Stimulated activated naive CD8-positive, alpha-beta T cell treated with anti-CD3 and anti-CD28 coated beads, Interleukin-15, amount 100 ng/mL, for 72 hours (primary cell): ENCODE measurements at regions not wholly inside any gene's neighbourhood (a gene's known extent, or its start where the extent isn't known, plus 50 kb on each side); places are given as distances from the start of the nearest gene placed in this dataset.

Experiments
- ATAC-seq: fragments of 150-1000 bp; cut with Tn5 transposase; 2 replicates; pipeline ENCODE4 v1.10.0; 2021; ENCODE audit warnings: mild to moderate bottlenecking, moderate library complexity
- DNase-seq, 2 donors: peaks; one replicate each; pipeline ENCODE4 v3.0.0; 2021 to 2022
- H3K27ac Mint-ChIP-seq, 2 donors: one replicate each; pipeline ENCODE4 v1.8.0; 2022; ENCODE audit warnings: mild to moderate bottlenecking in 2 of 2, mixed read lengths in 2 of 2, moderate library complexity in 2 of 2
- H3K27me3 Mint-ChIP-seq: one replicate; pipeline ENCODE4 v1.8.0; 2022; ENCODE audit warnings: mixed read lengths
- H3K4me1 Mint-ChIP-seq: one replicate; pipeline ENCODE4 v1.8.0; 2022; ENCODE audit warnings: mild to moderate bottlenecking, mixed read lengths
- H3K4me3 Mint-ChIP-seq, 2 donors: one replicate each; pipeline ENCODE4 v1.8.0; 2022; ENCODE audit warnings: mild to moderate bottlenecking in 2 of 2, mixed read lengths in 2 of 2, moderate library complexity in 1 of 2
- H3K9me3 Mint-ChIP-seq, 2 donors: one replicate each; pipeline ENCODE4 v1.8.0; 2022; ENCODE audit warnings: mixed read lengths in 2 of 2

DNA sequence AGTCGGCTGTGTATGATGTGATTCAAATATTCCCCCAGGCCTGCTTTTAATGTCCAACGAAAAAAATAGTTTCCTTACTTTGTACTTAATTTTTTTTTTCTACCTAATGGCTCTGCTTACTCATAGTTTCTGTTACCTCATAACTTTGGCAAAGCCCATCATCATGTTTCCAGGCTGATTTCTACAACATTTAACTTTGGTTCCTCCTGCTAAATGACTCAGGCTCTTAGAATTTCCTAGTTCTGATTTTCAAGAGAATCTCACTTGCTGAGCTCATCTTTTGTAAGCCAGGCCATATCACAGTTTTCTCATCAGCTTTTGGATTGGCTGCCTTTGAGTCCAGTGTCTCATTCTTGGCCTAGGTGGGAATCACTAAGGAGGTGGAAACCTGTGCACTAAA lies 323.1 kb downstream of the HDGFL1 start:
- no peak for ATAC-seq
- no peak for DNase-seq
- no peak overlapping the region for H3K27ac Mint-ChIP-seq
- no peaks in the 10 kb centered on the region for H3K27me3 Mint-ChIP-seq
- H3K4me3 Mint-ChIP-seq: no peak overlapping the region
- H3K4me1 Mint-ChIP-seq: no peaks in the 10 kb centered on the region
- H3K9me3 Mint-ChIP-seq: no peaks in the 10 kb centered on the region

DNA sequence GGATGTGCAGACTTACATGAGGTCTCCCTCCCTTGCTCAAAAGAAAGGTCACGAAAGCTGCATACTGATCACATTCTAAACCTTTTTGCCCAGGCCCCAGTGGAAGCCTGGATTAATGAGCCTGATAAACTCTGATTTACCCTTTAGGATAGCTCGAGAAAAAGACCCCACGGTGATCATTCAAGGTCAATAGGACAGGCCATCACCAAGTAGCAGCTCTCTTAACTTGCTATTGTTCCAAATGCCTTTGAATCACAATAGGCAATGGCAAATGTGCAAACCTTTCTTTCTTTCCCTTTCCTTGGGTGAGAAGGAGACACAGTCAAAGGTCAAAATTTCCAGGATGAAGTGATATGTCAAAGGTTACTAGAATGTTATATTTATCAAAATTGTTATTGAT lies 327.3 kb downstream of the HDGFL1 start:
- DNase-seq: no peak
- H3K9me3 Mint-ChIP-seq: no peaks in the 10 kb centered on the region
- no peak overlapping the region for H3K4me3 Mint-ChIP-seq
- no peaks in the 10 kb centered on the region for H3K27me3 Mint-ChIP-seq
- no peak overlapping the region for H3K27ac Mint-ChIP-seq
- no peak for ATAC-seq
- H3K4me1 Mint-ChIP-seq: no peaks in the 10 kb centered on the region

DNA sequence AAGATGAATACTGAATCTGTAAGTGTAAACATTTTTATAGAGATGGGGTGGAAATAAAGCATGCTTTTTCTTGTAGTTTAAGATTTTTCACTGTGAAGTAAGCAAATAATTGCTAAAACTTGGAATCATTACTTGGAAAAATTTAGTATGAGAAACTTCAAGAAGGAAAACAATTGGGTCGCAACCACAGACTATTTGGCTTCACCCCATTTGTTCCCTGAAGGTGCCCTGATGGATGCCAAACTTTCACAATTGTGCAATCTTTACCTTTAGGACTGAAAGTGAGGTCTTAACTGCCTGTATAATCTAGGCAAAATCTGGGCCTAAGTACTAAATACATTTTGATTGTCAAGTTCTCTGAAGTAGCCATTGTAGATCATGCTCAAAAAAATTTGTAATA lies 330.1 kb downstream of the HDGFL1 start:
- H3K27me3 Mint-ChIP-seq: no peaks in the 10 kb centered on the region
- no peak overlapping the region for H3K27ac Mint-ChIP-seq
- no peak for ATAC-seq
- H3K4me3 Mint-ChIP-seq: no peak overlapping the region
- no peak for DNase-seq
- H3K4me1 Mint-ChIP-seq: no peaks in the 10 kb centered on the region
- H3K9me3 Mint-ChIP-seq: no peaks in the 10 kb centered on the region

GRCh38 chr6:22903826-22904225 lies 334.5 kb downstream of the HDGFL1 start:
- H3K27me3 Mint-ChIP-seq: no peaks in the 10 kb centered on the region

DNA sequence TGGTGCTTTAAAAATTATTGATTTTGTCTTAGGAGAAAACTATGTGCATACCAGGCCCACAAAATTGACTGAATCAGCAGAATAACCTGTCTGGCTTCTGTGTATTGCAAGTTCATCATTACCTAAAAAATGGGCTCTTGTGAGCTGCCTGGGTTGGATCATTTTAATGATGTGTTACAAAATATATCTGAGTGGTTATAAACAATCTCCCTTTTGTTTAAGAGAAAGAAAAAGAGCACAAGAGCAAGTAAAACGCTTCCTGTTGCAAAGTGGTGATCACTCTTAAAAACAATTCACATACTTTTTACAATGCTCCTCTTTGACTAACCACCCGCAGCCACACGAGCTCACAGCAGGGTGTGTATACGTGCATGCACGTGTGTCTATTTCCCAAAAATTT lies 335.1 kb downstream of the HDGFL1 start:
- no peak overlapping the region for H3K4me3 Mint-ChIP-seq
- DNase-seq (no peak), ATAC-seq (no peak)
- no peaks in the 10 kb centered on the region for H3K9me3 Mint-ChIP-seq
- no peak overlapping the region for H3K27ac Mint-ChIP-seq
- no peaks in the 10 kb centered on the region for H3K27me3 Mint-ChIP-seq
- H3K4me1 Mint-ChIP-seq: no peaks in the 10 kb centered on the region

More at GRCh38 chr6:22903826-22904225, 334.5 kb downstream of the HDGFL1 start:
- H3K9me3 Mint-ChIP-seq: no peaks in the 10 kb centered on the region
- no peaks in the 10 kb centered on the region for H3K4me1 Mint-ChIP-seq
- DNase-seq: no peak
- H3K27ac Mint-ChIP-seq: no peak overlapping the region
- no peak for ATAC-seq
- no peak overlapping the region for H3K4me3 Mint-ChIP-seq

GRCh38 chr6:22906091-22906549 lies 336.8 kb downstream of the HDGFL1 start:
- Mint-ChIP-seq H3K4me3 (no peak overlapping the region), H3K27ac (no peak overlapping the region), H3K4me1 (no peaks in the 10 kb centered on the region), H3K9me3 (no peaks in the 10 kb centered on the region), H3K27me3 (no peaks in the 10 kb centered on the region)
- no peak for DNase-seq
- ATAC-seq: no peak

- no peaks in the 10 kb centered on the region for H3K27me3 Mint-ChIP-seq
- no peaks in the 10 kb centered on the region for H3K9me3 Mint-ChIP-seq
- no peak overlapping the region for H3K4me3 Mint-ChIP-seq
- DNase-seq (no peak), ATAC-seq (no peak)
- no peaks in the 10 kb centered on the region for H3K4me1 Mint-ChIP-seq
- H3K27ac Mint-ChIP-seq: no peak overlapping the region
These were observed 337.7 kb downstream of the HDGFL1 start for GRCh38 chr6:22907085-22907484.

- ATAC-seq (no peak), DNase-seq (no peak)
- no peak overlapping the region for H3K27ac Mint-ChIP-seq
- H3K9me3 Mint-ChIP-seq: no peaks in the 10 kb centered on the region
- no peaks in the 10 kb centered on the region for H3K27me3 Mint-ChIP-seq
- H3K4me1 Mint-ChIP-seq: no peaks in the 10 kb centered on the region
- no peak overlapping the region for H3K4me3 Mint-ChIP-seq
These were observed 341.0 kb downstream of the HDGFL1 start for GRCh38 chr6:22910370-22910769.

GRCh38 chr6:22913612-22914011 lies 344.2 kb downstream of the HDGFL1 start:
- H3K27me3 Mint-ChIP-seq: no peaks in the 10 kb centered on the region
- DNase-seq (no peak), ATAC-seq (no peak)
- H3K4me3 Mint-ChIP-seq: no peak overlapping the region
- peaks cover 7 to 10% of the 10 kb centered on the region in 2 donors for H3K9me3 Mint-ChIP-seq
- no peak overlapping the region for H3K27ac Mint-ChIP-seq
- no peaks in the 10 kb centered on the region for H3K4me1 Mint-ChIP-seq

DNA sequence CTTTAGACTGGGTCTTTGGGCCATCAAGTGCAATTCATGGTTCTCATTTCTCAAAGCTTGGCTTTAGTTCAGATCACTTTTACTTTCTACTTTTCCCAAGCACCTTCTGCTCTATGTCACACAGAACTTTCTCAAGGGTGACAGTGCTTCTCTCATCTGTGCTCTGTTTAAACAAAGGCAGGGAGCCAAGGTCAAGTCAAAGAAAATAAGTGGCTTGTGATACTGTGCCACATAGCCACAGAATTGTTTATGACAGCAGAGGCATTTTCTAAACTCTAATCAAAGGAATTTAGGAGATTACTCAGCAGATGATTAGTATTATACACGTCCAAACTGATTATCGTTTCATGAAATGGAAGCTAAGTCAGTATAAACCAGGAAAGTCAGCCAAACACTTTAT lies 348.0 kb downstream of the HDGFL1 start:
- H3K27me3 Mint-ChIP-seq: no peaks in the 10 kb centered on the region
- H3K4me3 Mint-ChIP-seq: no peak overlapping the region
- DNase-seq: no peak
- ATAC-seq: no peak
- no peaks in the 10 kb centered on the region for H3K4me1 Mint-ChIP-seq
- peaks cover 12 to 15% of the 10 kb centered on the region in 2 donors for H3K9me3 Mint-ChIP-seq
- no peak overlapping the region for H3K27ac Mint-ChIP-seq

- no peak for ATAC-seq
- H3K27me3 Mint-ChIP-seq: no peaks in the 10 kb centered on the region
- no peaks in the 10 kb centered on the region for H3K4me1 Mint-ChIP-seq
- H3K9me3 Mint-ChIP-seq: peaks cover 7 to 15% of the 10 kb centered on the region in 2 donors
- H3K27ac Mint-ChIP-seq: no peak overlapping the region
- no peak overlapping the region for H3K4me3 Mint-ChIP-seq
- DNase-seq: no peak
These were observed 352.5 kb downstream of the HDGFL1 start for GRCh38 chr6:22921828-22922227.

DNA sequence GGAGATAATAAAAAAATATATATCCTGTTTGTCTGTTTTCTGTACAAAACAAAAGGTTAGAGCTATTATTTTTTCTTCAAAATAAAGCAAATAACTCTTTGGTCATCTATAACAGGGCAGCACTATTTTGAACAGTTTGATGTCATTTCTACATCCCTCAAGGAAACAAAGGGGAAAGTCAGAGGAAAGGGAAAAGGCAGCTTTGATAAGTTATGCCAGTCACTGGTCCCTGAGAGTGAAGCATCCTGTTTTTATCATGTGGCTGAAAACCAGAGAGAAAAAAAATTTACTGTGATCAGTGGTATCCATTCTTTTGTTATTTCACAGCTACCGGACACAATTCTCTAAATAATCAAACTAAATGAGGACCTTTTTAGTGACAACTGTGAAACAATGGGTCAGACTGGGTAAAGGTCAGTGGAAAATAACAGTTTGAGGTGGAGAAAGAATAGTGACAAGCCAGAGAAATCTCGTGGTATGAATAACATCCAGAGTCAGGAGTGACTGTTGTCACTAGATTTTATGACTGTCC lies 356.0 kb downstream of the HDGFL1 start:
- no peaks in the 10 kb centered on the region for H3K4me1 Mint-ChIP-seq
- DNase-seq (no peak), ATAC-seq (no peak)
- H3K27ac Mint-ChIP-seq: no peak overlapping the region
- H3K9me3 Mint-ChIP-seq: no peaks in the 10 kb centered on the region
- no peaks in the 10 kb centered on the region for H3K27me3 Mint-ChIP-seq
- no peak overlapping the region for H3K4me3 Mint-ChIP-seq

DNA sequence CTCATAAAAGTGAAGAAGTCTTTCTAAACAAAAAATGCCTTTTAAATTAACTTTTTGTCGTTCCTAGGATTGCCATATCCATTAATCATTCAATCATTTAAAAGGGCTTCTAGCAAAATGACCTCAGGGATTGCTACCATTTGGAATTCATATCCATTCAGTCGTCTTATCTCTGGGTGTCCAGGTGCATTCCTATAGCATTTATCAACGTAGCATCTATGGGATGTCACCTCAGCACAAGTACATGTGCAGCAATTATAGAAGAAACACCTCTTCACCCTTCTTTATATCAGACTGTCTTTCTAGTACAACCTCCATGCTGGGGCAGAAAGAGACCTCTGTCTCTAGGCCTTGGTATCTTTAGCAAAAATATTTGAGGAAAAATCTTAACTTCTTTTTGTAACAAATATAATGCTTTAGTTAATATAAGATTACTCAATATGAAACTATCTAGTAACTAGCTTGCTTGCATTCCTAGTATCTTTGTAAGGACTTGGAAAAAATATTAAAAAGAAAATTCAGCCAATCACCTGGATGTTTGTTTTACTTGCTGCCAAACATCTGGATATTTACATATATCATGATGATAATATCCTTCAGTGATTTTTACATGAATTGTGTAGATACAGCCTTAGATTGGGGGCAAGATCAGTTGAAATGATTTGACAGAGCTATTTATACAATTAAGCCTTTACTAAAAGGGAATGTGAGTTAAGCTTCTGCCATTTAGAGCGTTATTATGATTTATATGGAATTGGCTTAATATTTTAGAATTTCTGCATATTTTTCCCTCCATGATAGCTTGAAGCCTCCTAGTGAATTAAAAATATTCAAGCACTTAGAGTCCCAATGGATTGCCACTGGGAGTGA lies 356.8 kb downstream of the HDGFL1 start:
- DNase-seq (no peak), ATAC-seq (no peak)
- Mint-ChIP-seq H3K4me1 (no peaks in the 10 kb centered on the region), H3K4me3 (no peak overlapping the region), H3K9me3 (no peaks in the 10 kb centered on the region), H3K27me3 (no peaks in the 10 kb centered on the region), H3K27ac (no peak overlapping the region)

GRCh38 chr6:22926790-22927354 lies 357.5 kb downstream of the HDGFL1 start:
- DNase-seq: no peak
- no peak overlapping the region for H3K4me3 Mint-ChIP-seq
- ATAC-seq: no peak
- no peak overlapping the region for H3K27ac Mint-ChIP-seq
- no peaks in the 10 kb centered on the region for H3K4me1 Mint-ChIP-seq
- H3K9me3 Mint-ChIP-seq: no peaks in the 10 kb centered on the region
- no peaks in the 10 kb centered on the region for H3K27me3 Mint-ChIP-seq

GRCh38 chr6:22928775-22929174 lies 359.4 kb downstream of the HDGFL1 start:
- Mint-ChIP-seq H3K4me3 (no peak overlapping the region), H3K27me3 (no peaks in the 10 kb centered on the region), H3K9me3 (no peaks in the 10 kb centered on the region), H3K27ac (no peak overlapping the region), H3K4me1 (no peaks in the 10 kb centered on the region)
- ATAC-seq (no peak), DNase-seq (no peak)

GRCh38 chr6:22929311-22929985 lies 360.1 kb downstream of the HDGFL1 start:
- ATAC-seq (no peak), DNase-seq (no peak)
- Mint-ChIP-seq H3K27ac (no peak overlapping the region), H3K4me1 (no peaks in the 10 kb centered on the region), H3K4me3 (no peak overlapping the region), H3K9me3 (no peaks in the 10 kb centered on the region), H3K27me3 (no peaks in the 10 kb centered on the region)
